GM21360 (cell line): ENCODE measurements at regions not wholly inside any gene's neighbourhood (a gene's known extent, or its start where the extent isn't known, plus 50 kb on each side); places are given as distances from the start of the nearest gene placed in this dataset.

Source experiments
- ATAC-seq: cut with Tn5 transposase; IDR thresholded peaks from one replicate; pipeline ENCODE4 v1.9.1; 2021; ENCODE audit warnings: mild to moderate bottlenecking, moderate library complexity; ENCODE audit not compliant: unreplicated experiment

- ATAC-seq, result no peak
Observed at GRCh38 chrY:15397556-15398280, 873.4 kb downstream of the NLGN4Y start.

GRCh38 chrY:15402451-15402850, 878.1 kb downstream of the NLGN4Y start:
- no peak for ATAC-seq

GRCh38 chrY:15404551-15404950, 880.2 kb downstream of the NLGN4Y start:
- no peak for ATAC-seq

- ATAC-seq, result no peak
Observed at GRCh38 chrY:15415165-15415564, 890.8 kb downstream of the NLGN4Y start.

- ATAC-seq, result no peak
Observed at GRCh38 chrY:15418613-15419012, 894.3 kb downstream of the NLGN4Y start.

- no peak for ATAC-seq
Observed at GRCh38 chrY:15424665-15425132, 900.4 kb downstream of the NLGN4Y start.

- no peak for ATAC-seq
Observed at GRCh38 chrY:15440021-15440695, 915.8 kb downstream of the NLGN4Y start.

- no peak for ATAC-seq
Observed at GRCh38 chrY:15440696-15441408, 916.5 kb downstream of the NLGN4Y start.

GRCh38 chrY:15441878-15442277, 917.5 kb downstream of the NLGN4Y start:
- no peak for ATAC-seq

- no peak for ATAC-seq
Observed at GRCh38 chrY:15445871-15446270, 921.5 kb downstream of the NLGN4Y start.

- no peak for ATAC-seq
Observed at GRCh38 chrY:15446861-15447260, 922.5 kb downstream of the NLGN4Y start.

- ATAC-seq, result no peak
Observed at GRCh38 chrY:15447959-15448358, 923.6 kb downstream of the NLGN4Y start.

GRCh38 chrY:15455133-15455937, 931.0 kb downstream of the NLGN4Y start:
- no peak for ATAC-seq

GRCh38 chrY:15455980-15456469, 931.7 kb downstream of the NLGN4Y start:
- ATAC-seq, result no peak

- no peak for ATAC-seq
Observed at GRCh38 chrY:15456491-15456890, 932.2 kb downstream of the NLGN4Y start.

GRCh38 chrY:15457682-15458081, 933.4 kb downstream of the NLGN4Y start:
- no peak for ATAC-seq

GRCh38 chrY:15458426-15458825, 934.1 kb downstream of the NLGN4Y start:
- no peak for ATAC-seq

- no peak for ATAC-seq
Observed at GRCh38 chrY:15465880-15466279, 941.6 kb downstream of the NLGN4Y start.

- no peak for ATAC-seq
Observed at GRCh38 chrY:15466891-15467290, 942.6 kb downstream of the NLGN4Y start.

- no peak for ATAC-seq
Observed at GRCh38 chrY:15468091-15468490, 943.8 kb downstream of the NLGN4Y start.

GRCh38 chrY:15471371-15471770, 947.0 kb downstream of the NLGN4Y start:
- no peak for ATAC-seq
